GM18868 (cell line): ENCODE measurements at regions not wholly inside any gene's neighbourhood (a gene's known extent, or its start where the extent isn't known, plus 50 kb on each side); places are given as distances from the start of the nearest gene placed in this dataset.
"Not testable (repeated sequence)": the region's sequence is repeated elsewhere in the genome, so short reads cannot be mapped to it uniquely, and the experiment has no call there.

Experiments used
- ATAC-seq: cut with Tn5 transposase; IDR thresholded peaks from one replicate; pipeline ENCODE4 v1.9.1; 2021; ENCODE audit warnings: mild to moderate bottlenecking, moderate library complexity; ENCODE audit not compliant: unreplicated experiment

GRCh38 chr1:30110846-30111245 lies 612.5 kb downstream of the MATN1 start:
- ATAC-seq: no peak

- ATAC-seq: no peak
Observed at GRCh38 chr1:30109853-30110252, 613.5 kb downstream of the MATN1 start.

GRCh38 chr1:30108186-30108585 lies 615.2 kb downstream of the MATN1 start:
- no peak for ATAC-seq

GRCh38 chr1:30106125-30106524 lies 617.3 kb downstream of the MATN1 start:
- no peak for ATAC-seq

- no peak for ATAC-seq
Observed at GRCh38 chr1:30104551-30104950, 618.8 kb downstream of the MATN1 start.

GRCh38 chr1:30103708-30104411 lies 619.5 kb downstream of the MATN1 start:
- no peak for ATAC-seq

GRCh38 chr1:30102605-30103004 lies 620.8 kb downstream of the MATN1 start:
- no peak for ATAC-seq

- no peak for ATAC-seq
Observed at GRCh38 chr1:30101487-30102227, 621.7 kb downstream of the MATN1 start.

GRCh38 chr1:30101016-30101415 lies 622.4 kb downstream of the MATN1 start:
- ATAC-seq: no peak

GRCh38 chr1:30100524-30100862 lies 622.9 kb downstream of the MATN1 start:
- ATAC-seq: no peak

- ATAC-seq: no peak
Observed at GRCh38 chr1:30099587-30100523, 623.5 kb downstream of the MATN1 start.

GRCh38 chr1:30097851-30098250 lies 625.5 kb downstream of the MATN1 start:
- not testable (repeated sequence) for ATAC-seq

- ATAC-seq: no peak
Observed at GRCh38 chr1:30095451-30096025, 627.8 kb downstream of the MATN1 start.

- ATAC-seq: no peak
Observed at GRCh38 chr1:30095051-30095450, 628.3 kb downstream of the MATN1 start.

- ATAC-seq: no peak
Observed at GRCh38 chr1:30092051-30092858, 631.1 kb downstream of the MATN1 start.

- no peak for ATAC-seq
Observed at GRCh38 chr1:30090162-30090820, 633.1 kb downstream of the MATN1 start.

GRCh38 chr1:30089024-30089430 lies 634.4 kb downstream of the MATN1 start:
- no peak for ATAC-seq

GRCh38 chr1:30088594-30088993 lies 634.8 kb downstream of the MATN1 start:
- ATAC-seq: no peak

GRCh38 chr1:30087465-30087864 lies 635.9 kb downstream of the MATN1 start:
- ATAC-seq: no peak
